GM23338 (cell line): ENCODE measurements at regions not wholly inside any gene's neighbourhood (a gene's known extent, or its start where the extent isn't known, plus 50 kb on each side); places are given as distances from the start of the nearest gene placed in this dataset.

Experiments used
- ATAC-seq: fragments of 200-7000 bp; cut with Tn5 transposase; 3 replicates; pipeline ENCODE4 v1.9.1; 2020
- DNase-seq: peaks from one replicate; pipeline ENCODE4 v3.0.0-alpha.2; 2015; ENCODE audit warnings: low spot score
- H2AFZ ChIP-seq: fragments of 200-600 bp; sonication (generic); 2 replicates; pipeline ENCODE4 v1.8.0; 2016; ENCODE audit warnings: antibody characterized with exemption, mild to moderate bottlenecking, moderate library complexity
- H3F3A ChIP-seq: fragments of 200-600 bp; sonication (generic); replicated peaks from 2 replicates; pipeline ENCODE4 v1.8.0; 2017; ENCODE audit warnings: antibody characterized with exemption, mixed run types, low read depth
- H3K27ac ChIP-seq: fragments of 200-600 bp; sonication (generic); 2 replicates; pipeline ENCODE4 v1.6.1; 2016; ENCODE audit warnings: low read depth
- H3K27me3 ChIP-seq: fragments of 200-600 bp; sonication (generic); 2 replicates; pipeline ENCODE4 v1.8.0; 2016; ENCODE audit warnings: mild to moderate bottlenecking, mixed run types, moderate library complexity; ENCODE audit not compliant: insufficient read depth
- H3K36me3 ChIP-seq: fragments of 200-600 bp; sonication (generic); 2 replicates; pipeline ENCODE4 v1.8.0; 2016; ENCODE audit warnings: mild to moderate bottlenecking; ENCODE audit not compliant: insufficient read depth
- H3K4me1 ChIP-seq: fragments of 200-600 bp; sonication (generic); 2 replicates; pipeline ENCODE4 v1.8.0; 2016; ENCODE audit warnings: mild to moderate bottlenecking, moderate library complexity; ENCODE audit not compliant: insufficient read depth
- H3K4me2 ChIP-seq: fragments of 200-600 bp; sonication (generic); 2 replicates; pipeline ENCODE4 v1.7.1; 2017; ENCODE audit warnings: mixed run types
- H3K4me3 ChIP-seq: fragments of 200-600 bp; sonication (generic); 2 replicates; pipeline ENCODE4 v1.6.1; 2016; ENCODE audit warnings: mixed run types
- H3K79me2 ChIP-seq: fragments of 200-600 bp; sonication (generic); replicated peaks from 2 replicates; pipeline ENCODE4 v1.8.0; 2017; ENCODE audit warnings: mild to moderate bottlenecking; ENCODE audit not compliant: insufficient read depth
- H3K9me2 ChIP-seq: fragments of 200-600 bp; sonication (generic); 2 replicates; pipeline ENCODE4 v1.8.0; 2017; ENCODE audit not compliant: insufficient read depth
- H4K20me1 ChIP-seq: fragments of 200-600 bp; sonication (generic); replicated peaks from 2 replicates; pipeline ENCODE4 v1.8.0; 2017; ENCODE audit warnings: mild to moderate bottlenecking; ENCODE audit not compliant: insufficient read depth
- H3K27ac Mint-ChIP-seq: 2 replicates; pipeline ENCODE4 v1.8.0; 2020; ENCODE audit warnings: inconsistent platforms, mild to moderate bottlenecking, moderate library complexity, mixed read lengths
- H3K27me3 Mint-ChIP-seq: 3 replicates; pipeline ENCODE4 v1.8.0; 2022; ENCODE audit warnings: low read depth, mild to moderate bottlenecking, moderate library complexity, mixed read lengths, inconsistent platforms; ENCODE audit not compliant: insufficient read depth, poor library complexity
- H3K36me3 Mint-ChIP-seq: 3 replicates; pipeline ENCODE4 v1.8.0; 2021; ENCODE audit warnings: low read depth, mild to moderate bottlenecking, inconsistent platforms, moderate library complexity, mixed read lengths
- H3K4me1 Mint-ChIP-seq: 3 replicates; pipeline ENCODE4 v1.8.0; 2020; ENCODE audit warnings: mild to moderate bottlenecking, inconsistent platforms, mixed read lengths
- H3K4me3 Mint-ChIP-seq: 3 replicates; pipeline ENCODE4 v1.8.0; 2021; ENCODE audit warnings: moderate library complexity, mild to moderate bottlenecking, inconsistent platforms, mixed read lengths
- H3K9me3 Mint-ChIP-seq: 3 replicates; pipeline ENCODE4 v1.8.0; 2020; ENCODE audit warnings: moderate library complexity, mild to moderate bottlenecking, inconsistent platforms, mixed read lengths
- CREB1 ChIP-seq: fragments of 250-450 bp; sonication (Bioruptor Pico); IDR thresholded peaks from 2 replicates; pipeline ENCODE4 v1.5.0; 2020; ENCODE audit warnings: low read depth, mild to moderate bottlenecking, moderate library complexity
- EZH2 ChIP-seq: fragments of 200-600 bp; sonication (generic); IDR thresholded peaks from one replicate; pipeline ENCODE4 v1.8.0; 2017; ENCODE audit warnings: antibody characterized with exemption, mild to moderate bottlenecking, low read depth; ENCODE audit not compliant: unreplicated experiment
- EZH2phosphoT487 ChIP-seq: fragments of 200-600 bp; sonication (generic); IDR thresholded peaks from one replicate; pipeline ENCODE4 v1.8.1; 2018; ENCODE audit warnings: antibody characterized with exemption; ENCODE audit not compliant: unreplicated experiment
- JUNB ChIP-seq: IDR thresholded peaks from one replicate; pipeline ENCODE4 v1.6.1; 2016; ENCODE audit warnings: antibody characterized with exemption; ENCODE audit not compliant: unreplicated experiment
- NANOG ChIP-seq: IDR thresholded peaks from 2 replicates; pipeline ENCODE4 v1.6.1; 2016; ENCODE audit warnings: antibody characterized with exemption, borderline replicate concordance
- POLR2AphosphoS5 ChIP-seq: IDR thresholded peaks from 2 replicates; pipeline ENCODE4 v1.6.1; 2016; ENCODE audit warnings: antibody characterized with exemption, low read depth
- STAT1 ChIP-seq: IDR thresholded peaks from one replicate; pipeline ENCODE4 v1.6.1; 2016; ENCODE audit warnings: antibody characterized with exemption; ENCODE audit not compliant: unreplicated experiment
- ZNF114 ChIP-seq: fragments of 250-450 bp; sonication (Bioruptor Pico); IDR thresholded peaks from 2 replicates; pipeline ENCODE4 v1.5.0; 2020; ENCODE audit warnings: mild to moderate bottlenecking, moderate library complexity
- ZNF331 ChIP-seq: fragments of 250-450 bp; sonication (Bioruptor Pico); IDR thresholded peaks from 2 replicates; pipeline ENCODE4 v1.5.0; 2020; ENCODE audit warnings: low read depth, mild to moderate bottlenecking, moderate library complexity
- TF ChIP-seq, protein P1 (sequence below): fragments of 250-450 bp; sonication (Bioruptor Pico); IDR thresholded peaks from 2 replicates; pipeline ENCODE4 v1.5.0; 2020; ENCODE audit warnings: mild to moderate bottlenecking, moderate library complexity
- TF ChIP-seq, protein P2 (sequence below): IDR thresholded peaks from 2 replicates; pipeline ENCODE4 v1.6.1; 2016; ENCODE audit warnings: antibody characterized with exemption
- TF ChIP-seq, protein P3 (sequence below), 2 experiments: fragments of 200-600 bp in 1 of 2; sonication (generic) in 1 of 2; conservative IDR thresholded peaks; 2 replicates each; pipeline versions ENCODE4 v1.5.1 to v1.6.1; 2016 to 2017; ENCODE audit warnings: antibody characterized with exemption in 2 of 2, low read depth in 2 of 2, mild to moderate bottlenecking in 2 of 2, moderate library complexity in 1 of 2
- TF ChIP-seq, protein P4 (sequence below): IDR thresholded peaks from one replicate; pipeline ENCODE4 v1.6.1; 2018; ENCODE audit warnings: antibody characterized with exemption; ENCODE audit not compliant: unreplicated experiment

DNA sequence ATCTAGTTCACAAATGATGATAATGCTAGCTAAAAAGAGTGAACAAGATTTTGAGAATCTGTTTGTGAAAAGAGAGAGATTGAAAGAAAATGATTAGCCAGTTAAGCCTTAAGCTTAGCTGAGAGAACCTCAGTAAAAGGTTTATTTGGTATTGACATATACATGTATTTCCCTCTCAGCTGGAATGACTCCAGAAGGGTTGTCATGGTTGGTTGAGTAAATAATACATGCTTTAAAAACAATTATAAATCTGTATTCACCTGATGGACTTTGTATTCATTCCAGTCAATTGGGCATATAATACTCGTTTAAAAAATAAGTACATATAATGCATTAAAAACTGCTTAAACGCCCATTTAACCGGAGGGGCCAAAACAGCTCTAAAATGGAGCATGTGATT is 181.4 kb downstream of the GRB14 start:
- H3K27ac ChIP-seq: no peak overlapping the region
- no peak overlapping the region for H3K4me3 ChIP-seq
- no peak for TF ChIP-seq EZH2
- no peak for TF ChIP-seq NANOG
- TF ChIP-seq ZNF114 (CRISPR knock-in tag): no peak
- TF ChIP-seq, protein P1, sequence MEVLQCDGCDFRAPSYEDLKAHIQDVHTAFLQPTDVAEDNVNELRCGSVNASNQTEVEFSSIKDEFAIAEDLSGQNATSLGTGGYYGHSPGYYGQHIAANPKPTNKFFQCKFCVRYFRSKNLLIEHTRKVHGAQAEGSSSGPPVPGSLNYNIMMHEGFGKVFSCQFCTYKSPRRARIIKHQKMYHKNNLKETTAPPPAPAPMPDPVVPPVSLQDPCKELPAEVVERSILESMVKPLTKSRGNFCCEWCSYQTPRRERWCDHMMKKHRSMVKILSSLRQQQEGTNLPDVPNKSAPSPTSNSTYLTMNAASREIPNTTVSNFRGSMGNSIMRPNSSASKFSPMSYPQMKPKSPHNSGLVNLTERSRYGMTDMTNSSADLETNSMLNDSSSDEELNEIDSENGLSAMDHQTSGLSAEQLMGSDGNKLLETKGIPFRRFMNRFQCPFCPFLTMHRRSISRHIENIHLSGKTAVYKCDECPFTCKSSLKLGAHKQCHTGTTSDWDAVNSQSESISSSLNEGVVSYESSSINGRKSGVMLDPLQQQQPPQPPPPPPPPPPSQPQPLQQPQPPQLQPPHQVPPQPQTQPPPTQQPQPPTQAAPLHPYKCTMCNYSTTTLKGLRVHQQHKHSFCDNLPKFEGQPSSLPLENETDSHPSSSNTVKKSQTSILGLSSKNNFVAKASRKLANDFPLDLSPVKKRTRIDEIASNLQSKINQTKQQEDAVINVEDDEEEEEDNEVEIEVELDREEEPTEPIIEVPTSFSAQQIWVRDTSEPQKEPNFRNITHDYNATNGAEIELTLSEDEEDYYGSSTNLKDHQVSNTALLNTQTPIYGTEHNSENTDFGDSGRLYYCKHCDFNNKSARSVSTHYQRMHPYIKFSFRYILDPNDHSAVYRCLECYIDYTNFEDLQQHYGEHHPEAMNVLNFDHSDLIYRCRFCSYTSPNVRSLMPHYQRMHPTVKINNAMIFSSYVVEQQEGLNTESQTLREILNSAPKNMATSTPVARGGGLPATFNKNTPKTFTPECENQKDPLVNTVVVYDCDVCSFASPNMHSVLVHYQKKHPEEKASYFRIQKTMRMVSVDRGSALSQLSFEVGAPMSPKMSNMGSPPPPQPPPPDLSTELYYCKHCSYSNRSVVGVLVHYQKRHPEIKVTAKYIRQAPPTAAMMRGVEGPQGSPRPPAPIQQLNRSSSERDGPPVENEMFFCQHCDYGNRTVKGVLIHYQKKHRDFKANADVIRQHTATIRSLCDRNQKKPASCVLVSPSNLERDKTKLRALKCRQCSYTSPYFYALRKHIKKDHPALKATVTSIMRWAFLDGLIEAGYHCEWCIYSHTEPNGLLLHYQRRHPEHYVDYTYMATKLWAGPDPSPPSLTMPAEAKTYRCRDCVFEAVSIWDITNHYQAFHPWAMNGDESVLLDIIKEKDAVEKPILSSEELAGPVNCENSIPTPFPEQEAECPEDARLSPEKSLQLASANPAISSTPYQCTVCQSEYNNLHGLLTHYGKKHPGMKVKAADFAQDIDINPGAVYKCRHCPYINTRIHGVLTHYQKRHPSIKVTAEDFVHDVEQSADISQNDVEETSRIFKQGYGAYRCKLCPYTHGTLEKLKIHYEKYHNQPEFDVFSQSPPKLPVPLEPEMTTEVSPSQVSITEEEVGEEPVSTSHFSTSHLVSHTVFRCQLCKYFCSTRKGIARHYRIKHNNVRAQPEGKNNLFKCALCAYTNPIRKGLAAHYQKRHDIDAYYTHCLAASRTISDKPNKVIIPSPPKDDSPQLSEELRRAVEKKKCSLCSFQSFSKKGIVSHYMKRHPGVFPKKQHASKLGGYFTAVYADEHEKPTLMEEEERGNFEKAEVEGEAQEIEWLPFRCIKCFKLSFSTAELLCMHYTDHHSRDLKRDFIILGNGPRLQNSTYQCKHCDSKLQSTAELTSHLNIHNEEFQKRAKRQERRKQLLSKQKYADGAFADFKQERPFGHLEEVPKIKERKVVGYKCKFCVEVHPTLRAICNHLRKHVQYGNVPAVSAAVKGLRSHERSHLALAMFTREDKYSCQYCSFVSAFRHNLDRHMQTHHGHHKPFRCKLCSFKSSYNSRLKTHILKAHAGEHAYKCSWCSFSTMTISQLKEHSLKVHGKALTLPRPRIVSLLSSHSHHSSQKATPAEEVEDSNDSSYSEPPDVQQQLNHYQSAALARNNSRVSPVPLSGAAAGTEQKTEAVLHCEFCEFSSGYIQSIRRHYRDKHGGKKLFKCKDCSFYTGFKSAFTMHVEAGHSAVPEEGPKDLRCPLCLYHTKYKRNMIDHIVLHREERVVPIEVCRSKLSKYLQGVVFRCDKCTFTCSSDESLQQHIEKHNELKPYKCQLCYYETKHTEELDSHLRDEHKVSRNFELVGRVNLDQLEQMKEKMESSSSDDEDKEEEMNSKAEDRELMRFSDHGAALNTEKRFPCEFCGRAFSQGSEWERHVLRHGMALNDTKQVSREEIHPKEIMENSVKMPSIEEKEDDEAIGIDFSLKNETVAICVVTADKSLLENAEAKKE: no peak
- TF ChIP-seq POLR2AphosphoS5: no peak
- TF ChIP-seq, protein P2, sequence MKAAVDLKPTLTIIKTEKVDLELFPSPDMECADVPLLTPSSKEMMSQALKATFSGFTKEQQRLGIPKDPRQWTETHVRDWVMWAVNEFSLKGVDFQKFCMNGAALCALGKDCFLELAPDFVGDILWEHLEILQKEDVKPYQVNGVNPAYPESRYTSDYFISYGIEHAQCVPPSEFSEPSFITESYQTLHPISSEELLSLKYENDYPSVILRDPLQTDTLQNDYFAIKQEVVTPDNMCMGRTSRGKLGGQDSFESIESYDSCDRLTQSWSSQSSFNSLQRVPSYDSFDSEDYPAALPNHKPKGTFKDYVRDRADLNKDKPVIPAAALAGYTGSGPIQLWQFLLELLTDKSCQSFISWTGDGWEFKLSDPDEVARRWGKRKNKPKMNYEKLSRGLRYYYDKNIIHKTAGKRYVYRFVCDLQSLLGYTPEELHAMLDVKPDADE: no peak
- TF ChIP-seq, protein P3, sequence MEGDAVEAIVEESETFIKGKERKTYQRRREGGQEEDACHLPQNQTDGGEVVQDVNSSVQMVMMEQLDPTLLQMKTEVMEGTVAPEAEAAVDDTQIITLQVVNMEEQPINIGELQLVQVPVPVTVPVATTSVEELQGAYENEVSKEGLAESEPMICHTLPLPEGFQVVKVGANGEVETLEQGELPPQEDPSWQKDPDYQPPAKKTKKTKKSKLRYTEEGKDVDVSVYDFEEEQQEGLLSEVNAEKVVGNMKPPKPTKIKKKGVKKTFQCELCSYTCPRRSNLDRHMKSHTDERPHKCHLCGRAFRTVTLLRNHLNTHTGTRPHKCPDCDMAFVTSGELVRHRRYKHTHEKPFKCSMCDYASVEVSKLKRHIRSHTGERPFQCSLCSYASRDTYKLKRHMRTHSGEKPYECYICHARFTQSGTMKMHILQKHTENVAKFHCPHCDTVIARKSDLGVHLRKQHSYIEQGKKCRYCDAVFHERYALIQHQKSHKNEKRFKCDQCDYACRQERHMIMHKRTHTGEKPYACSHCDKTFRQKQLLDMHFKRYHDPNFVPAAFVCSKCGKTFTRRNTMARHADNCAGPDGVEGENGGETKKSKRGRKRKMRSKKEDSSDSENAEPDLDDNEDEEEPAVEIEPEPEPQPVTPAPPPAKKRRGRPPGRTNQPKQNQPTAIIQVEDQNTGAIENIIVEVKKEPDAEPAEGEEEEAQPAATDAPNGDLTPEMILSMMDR (conservative IDR thresholded peaks at IDR 0.05; ENCODE audit: low read depth in 2 of 2): no peak
- TF ChIP-seq, protein P4, sequence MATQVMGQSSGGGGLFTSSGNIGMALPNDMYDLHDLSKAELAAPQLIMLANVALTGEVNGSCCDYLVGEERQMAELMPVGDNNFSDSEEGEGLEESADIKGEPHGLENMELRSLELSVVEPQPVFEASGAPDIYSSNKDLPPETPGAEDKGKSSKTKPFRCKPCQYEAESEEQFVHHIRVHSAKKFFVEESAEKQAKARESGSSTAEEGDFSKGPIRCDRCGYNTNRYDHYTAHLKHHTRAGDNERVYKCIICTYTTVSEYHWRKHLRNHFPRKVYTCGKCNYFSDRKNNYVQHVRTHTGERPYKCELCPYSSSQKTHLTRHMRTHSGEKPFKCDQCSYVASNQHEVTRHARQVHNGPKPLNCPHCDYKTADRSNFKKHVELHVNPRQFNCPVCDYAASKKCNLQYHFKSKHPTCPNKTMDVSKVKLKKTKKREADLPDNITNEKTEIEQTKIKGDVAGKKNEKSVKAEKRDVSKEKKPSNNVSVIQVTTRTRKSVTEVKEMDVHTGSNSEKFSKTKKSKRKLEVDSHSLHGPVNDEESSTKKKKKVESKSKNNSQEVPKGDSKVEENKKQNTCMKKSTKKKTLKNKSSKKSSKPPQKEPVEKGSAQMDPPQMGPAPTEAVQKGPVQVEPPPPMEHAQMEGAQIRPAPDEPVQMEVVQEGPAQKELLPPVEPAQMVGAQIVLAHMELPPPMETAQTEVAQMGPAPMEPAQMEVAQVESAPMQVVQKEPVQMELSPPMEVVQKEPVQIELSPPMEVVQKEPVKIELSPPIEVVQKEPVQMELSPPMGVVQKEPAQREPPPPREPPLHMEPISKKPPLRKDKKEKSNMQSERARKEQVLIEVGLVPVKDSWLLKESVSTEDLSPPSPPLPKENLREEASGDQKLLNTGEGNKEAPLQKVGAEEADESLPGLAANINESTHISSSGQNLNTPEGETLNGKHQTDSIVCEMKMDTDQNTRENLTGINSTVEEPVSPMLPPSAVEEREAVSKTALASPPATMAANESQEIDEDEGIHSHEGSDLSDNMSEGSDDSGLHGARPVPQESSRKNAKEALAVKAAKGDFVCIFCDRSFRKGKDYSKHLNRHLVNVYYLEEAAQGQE: no peak
- no peak for TF ChIP-seq EZH2phosphoT487
- no peak for TF ChIP-seq CREB1 (CRISPR knock-in tag)
- no peak for TF ChIP-seq JUNB
- TF ChIP-seq ZNF331: no peak
- TF ChIP-seq STAT1: no peak
- Mint-ChIP-seq H3K4me1 (peaks cover 6% of the 10 kb centered on the region; the same call in 2 of the 3 replicates), H3K9me3 (no peaks in the 10 kb centered on the region), H3K4me3 (no peak overlapping the region), H3K36me3 (no peaks in the 10 kb centered on the region), H3K27ac (no peak overlapping the region), H3K27me3 (no peaks in the 10 kb centered on the region)
- H3F3A ChIP-seq: no peaks in the 10 kb centered on the region
- no peak overlapping the region for H2AFZ ChIP-seq
- DNase-seq (no peak), ATAC-seq (no peak)
- H3K4me2 ChIP-seq: no peak overlapping the region
- H3K4me1 ChIP-seq: 0 out of 2 replicates have a peak, but pooled peaks cover 3% of the 10 kb centered on the region
- no peaks in the 10 kb centered on the region for H4K20me1 ChIP-seq
- H3K27me3 ChIP-seq: no peaks in the 10 kb centered on the region
- H3K79me2 ChIP-seq: no peaks in the 10 kb centered on the region
- no peaks in the 10 kb centered on the region for H3K36me3 ChIP-seq
- no peaks in the 10 kb centered on the region for H3K9me2 ChIP-seq
